Omental fat pad (tissue), 3 donors: ENCODE measurements at regions not wholly inside any gene's neighbourhood (a gene's known extent, or its start where the extent isn't known, plus 50 kb on each side); places are given as distances from the start of the nearest gene placed in this dataset.

Experiments used
- ATAC-seq: fragments of 150-250 bp; one replicate; pipeline ENCODE4 v1.9.1; 2016; ENCODE audit warnings: mild to moderate bottlenecking, moderate library complexity; ENCODE audit not compliant: low FRiP score
- DNase-seq: peaks from one replicate; pipeline ENCODE4 v3.0.0-alpha.2; 2019; ENCODE audit warnings: low spot score
- TF ChIP-seq, protein P1 (sequence below), 3 donors: fragments of 450-650 bp; IDR thresholded peaks; one replicate each; pipeline ENCODE4 v1.5.1; 2016 to 2017; ENCODE audit warnings: antibody characterized with exemption in 3 of 3, mild to moderate bottlenecking in 3 of 3, moderate library complexity in 2 of 3

GRCh38 chr18:27656167-27656778 is 471.2 kb upstream of the CHST9 start:
- DNase-seq (no peak), ATAC-seq (no peak)
- TF ChIP-seq, protein P1, sequence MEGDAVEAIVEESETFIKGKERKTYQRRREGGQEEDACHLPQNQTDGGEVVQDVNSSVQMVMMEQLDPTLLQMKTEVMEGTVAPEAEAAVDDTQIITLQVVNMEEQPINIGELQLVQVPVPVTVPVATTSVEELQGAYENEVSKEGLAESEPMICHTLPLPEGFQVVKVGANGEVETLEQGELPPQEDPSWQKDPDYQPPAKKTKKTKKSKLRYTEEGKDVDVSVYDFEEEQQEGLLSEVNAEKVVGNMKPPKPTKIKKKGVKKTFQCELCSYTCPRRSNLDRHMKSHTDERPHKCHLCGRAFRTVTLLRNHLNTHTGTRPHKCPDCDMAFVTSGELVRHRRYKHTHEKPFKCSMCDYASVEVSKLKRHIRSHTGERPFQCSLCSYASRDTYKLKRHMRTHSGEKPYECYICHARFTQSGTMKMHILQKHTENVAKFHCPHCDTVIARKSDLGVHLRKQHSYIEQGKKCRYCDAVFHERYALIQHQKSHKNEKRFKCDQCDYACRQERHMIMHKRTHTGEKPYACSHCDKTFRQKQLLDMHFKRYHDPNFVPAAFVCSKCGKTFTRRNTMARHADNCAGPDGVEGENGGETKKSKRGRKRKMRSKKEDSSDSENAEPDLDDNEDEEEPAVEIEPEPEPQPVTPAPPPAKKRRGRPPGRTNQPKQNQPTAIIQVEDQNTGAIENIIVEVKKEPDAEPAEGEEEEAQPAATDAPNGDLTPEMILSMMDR (IDR thresholded peaks at IDR 0.05) = no peak

- no peak for ATAC-seq
- TF ChIP-seq, protein P1 (IDR thresholded peaks at IDR 0.05) = no peak
- no peak for DNase-seq
These were observed 468.1 kb upstream of the CHST9 start for GRCh38 chr18:27653247-27653646.

GRCh38 chr18:27652480-27653121 is 467.5 kb upstream of the CHST9 start:
- ATAC-seq (no peak), DNase-seq (no peak)
- TF ChIP-seq, protein P1 (IDR thresholded peaks at IDR 0.05) = no peak

DNA sequence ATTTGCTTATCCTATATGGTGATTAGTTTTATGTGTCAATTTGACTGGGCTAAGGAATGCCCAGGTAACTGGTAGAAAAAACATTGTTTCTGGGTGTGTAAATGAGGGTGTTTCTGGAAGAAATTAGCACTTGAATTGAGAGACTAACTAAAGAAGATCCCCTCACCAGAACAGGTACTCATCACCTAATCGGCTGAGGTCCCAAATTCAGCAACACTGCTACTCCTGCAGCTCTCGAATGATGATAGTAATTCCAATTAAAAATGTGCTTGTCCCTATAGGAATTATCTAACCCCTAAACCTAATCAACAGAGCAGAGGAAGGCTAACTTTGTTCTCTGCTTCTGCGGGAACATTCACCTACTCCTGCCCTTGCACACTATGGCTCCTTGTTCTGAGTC is 464.5 kb upstream of the CHST9 start:
- DNase-seq (no peak), ATAC-seq (no peak)
- TF ChIP-seq, protein P1 (IDR thresholded peaks at IDR 0.05) = no peak

- TF ChIP-seq, protein P1 (IDR thresholded peaks at IDR 0.05) = no peak
- DNase-seq (no peak), ATAC-seq (no peak)
These were observed 460.8 kb upstream of the CHST9 start for GRCh38 chr18:27645929-27646328.

DNA sequence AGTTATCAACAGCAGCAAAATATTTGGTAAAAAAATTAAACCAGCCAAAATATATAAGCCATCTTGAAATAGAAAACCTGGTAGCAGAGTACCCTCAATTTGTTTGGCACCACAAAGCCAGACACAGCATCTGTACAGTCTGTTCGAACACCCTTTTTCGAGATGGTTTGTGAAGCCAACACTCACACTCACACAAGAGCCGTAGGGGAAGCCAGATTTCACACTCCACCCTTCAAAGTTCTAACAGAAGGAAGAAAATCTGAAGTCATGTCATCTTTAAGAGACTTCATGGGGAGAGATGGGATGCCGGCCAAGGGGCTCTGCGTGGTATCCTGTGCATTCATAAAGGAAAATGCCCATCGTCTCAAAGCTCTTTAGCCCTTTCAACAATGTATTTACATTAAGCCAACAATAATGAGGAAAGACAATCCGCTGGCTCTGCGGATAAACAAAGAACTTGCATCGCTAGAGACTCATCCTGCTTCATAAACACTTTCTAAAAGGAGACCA is 451.5 kb upstream of the CHST9 start:
- ATAC-seq (no peak), DNase-seq (no peak)
- TF ChIP-seq, protein P1 (IDR thresholded peaks at IDR 0.05) = no peak

GRCh38 chr18:27632706-27633105 is 447.6 kb upstream of the CHST9 start:
- no peak for DNase-seq
- TF ChIP-seq, protein P1 (IDR thresholded peaks at IDR 0.05) = no peak
- no peak for ATAC-seq
